ENCODE measurements at regions not wholly inside any gene's neighbourhood (a gene's known extent, or its start where the extent isn't known, plus 50 kb on each side); places are given as distances from the start of the nearest gene placed in this dataset.

DNA sequence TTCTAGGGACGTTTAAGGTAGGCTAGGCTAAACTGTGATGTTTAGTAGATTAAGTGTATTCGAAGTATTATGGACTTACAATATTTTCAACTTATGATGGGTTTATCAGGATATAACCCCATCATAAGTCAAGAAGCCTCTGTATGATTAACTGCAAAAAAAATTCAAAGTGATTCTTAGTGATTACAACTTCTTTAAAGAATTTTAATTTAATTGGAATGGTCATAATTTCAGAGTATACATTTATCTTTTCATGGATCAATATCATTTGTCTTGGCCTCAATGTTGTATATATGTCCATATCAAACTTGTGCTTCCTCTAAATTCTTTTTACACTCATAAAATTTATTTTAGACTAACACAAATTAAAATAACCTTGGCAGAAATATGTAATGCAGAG, 183.3 kb upstream of the LRP1B start:
- Histone ChIP-seq H3K4me2 (replicated peaks; ENCODE audit: low read depth, low read length, poor library complexity, severe bottlenecking) (no peak overlapping the region), H3K9me3 (ENCODE audit: control extremely low read depth in 1 of 3, control insufficient read depth in 2 of 3, insufficient read depth in 1 of 3, low read length in 2 of 3) (peaks cover 0 to 8% (median 2%) of the 10 kb centered on the region in 3 donors), H3K9ac (ENCODE audit: low read length) (no peak overlapping the region), H3K27me3 (replicated peaks in 1 of 4; ENCODE audit: control extremely low read depth in 1 of 4, control insufficient read depth in 3 of 4, insufficient read depth in 4 of 4, low read length in 3 of 4) (no peaks in the 10 kb centered on the region), H3K4me1 (ENCODE audit: control insufficient read depth in 2 of 2, insufficient read depth in 2 of 2, low read length in 2 of 2) (no peaks in the 10 kb centered on the region), H2AFZ (ENCODE audit: insufficient read depth, low read depth, low read length, poor library complexity, severe bottlenecking) (no peak overlapping the region), H4K20me1 (ENCODE audit: control insufficient read depth, insufficient read depth, low read length, poor library complexity, severe bottlenecking) (no peaks in the 10 kb centered on the region), H3K4me3 (ENCODE audit: control extremely low read depth in 1 of 5, extremely low read depth in 1 of 5, insufficient read depth in 1 of 5, low read depth in 2 of 5, low read length in 4 of 5) (no peak overlapping the region), H3K36me3 (replicated peaks in 1 of 2; ENCODE audit: control extremely low read depth in 1 of 2, control insufficient read depth in 1 of 2, extremely low read depth in 1 of 2, insufficient read depth in 2 of 2, low read length in 1 of 2) (no peaks in the 10 kb centered on the region), H3K79me2 (ENCODE audit: control insufficient read depth, insufficient read depth, low read length) (no peaks in the 10 kb centered on the region), H3K27ac (ENCODE audit: low read length in 2 of 2) (no peak overlapping the region)
- no CpG with 5 or more reads among the region's 2 CpGs for WGBS (ENCODE audit: insufficient coverage)
- DNase-seq (no peak), ATAC-seq (ENCODE audit: low read depth) (no peak)
- H3K27me3 Mint-ChIP-seq, result no peaks in the 10 kb centered on the region
- POLR2A ChIA-PET, result no interaction called here
- H3K27ac Mint-ChIP-seq, result no peak overlapping the region
- peaks cover 5% of the 10 kb centered on the region for H3K9me3 Mint-ChIP-seq (ENCODE audit: insufficient read depth)
- no peaks in the 10 kb centered on the region for H3K4me1 Mint-ChIP-seq
- TF ChIP-seq CTCF (IDR thresholded peaks at IDR 0.05), result no peak
- intact Hi-C loops (cut with micrococcal nuclease), result no loop called here
- CTCF ChIA-PET, result no interaction called here
- no peak overlapping the region for H3K4me3 Mint-ChIP-seq

GRCh38 chr2:142310530-142310929, 179.7 kb upstream of the LRP1B start:
- H3K4me1 Mint-ChIP-seq, result no peaks in the 10 kb centered on the region
- ChIA-PET CTCF (no interaction called here), POLR2A (interaction anchor here (0.6 kb wide), 1 partner anchor 94 kb away, joined by 11 read pairs; no protein-coding TSS in a partner anchor)

More at GRCh38 chr2:142310530-142310929, 179.7 kb upstream of the LRP1B start:
- intact Hi-C loops (cut with micrococcal nuclease), result no loop called here
- no peak overlapping the region for H3K4me3 Mint-ChIP-seq
- Histone ChIP-seq H3K4me3 (ENCODE audit: control extremely low read depth in 1 of 5, extremely low read depth in 1 of 5, insufficient read depth in 1 of 5, low read depth in 2 of 5, low read length in 4 of 5) (no peak overlapping the region), H4K20me1 (ENCODE audit: control insufficient read depth, insufficient read depth, low read length, poor library complexity, severe bottlenecking) (no peaks in the 10 kb centered on the region), H3K79me2 (ENCODE audit: control insufficient read depth, insufficient read depth, low read length) (no peaks in the 10 kb centered on the region), H3K4me2 (replicated peaks; ENCODE audit: low read depth, low read length, poor library complexity, severe bottlenecking) (no peak overlapping the region), H3K27ac (ENCODE audit: low read length in 2 of 2) (no peak overlapping the region), H3K9me3 (ENCODE audit: control extremely low read depth in 1 of 3, control insufficient read depth in 2 of 3, insufficient read depth in 1 of 3, low read length in 2 of 3) (peaks cover 0 to 8% (median 2%) of the 10 kb centered on the region in 3 donors), H3K4me1 (ENCODE audit: control insufficient read depth in 2 of 2, insufficient read depth in 2 of 2, low read length in 2 of 2) (no peaks in the 10 kb centered on the region), H3K27me3 (replicated peaks in 1 of 4; ENCODE audit: control extremely low read depth in 1 of 4, control insufficient read depth in 3 of 4, insufficient read depth in 4 of 4, low read length in 3 of 4) (no peaks in the 10 kb centered on the region), H3K36me3 (replicated peaks in 1 of 2; ENCODE audit: control extremely low read depth in 1 of 2, control insufficient read depth in 1 of 2, extremely low read depth in 1 of 2, insufficient read depth in 2 of 2, low read length in 1 of 2) (no peaks in the 10 kb centered on the region), H2AFZ (ENCODE audit: insufficient read depth, low read depth, low read length, poor library complexity, severe bottlenecking) (no peak overlapping the region), H3K9ac (ENCODE audit: low read length) (no peak overlapping the region)
- no peaks in the 10 kb centered on the region for H3K27me3 Mint-ChIP-seq
- H3K9me3 Mint-ChIP-seq (ENCODE audit: insufficient read depth), result peaks cover 5% of the 10 kb centered on the region
- DNase-seq (no peak), ATAC-seq (ENCODE audit: low read depth) (no peak)
- TF ChIP-seq EZH2 (IDR thresholded peaks at IDR 0.05; ENCODE audit: borderline replicate concordance, insufficient read depth, low read depth, low read length, poor library complexity, severe bottlenecking) (no peak), CTCF (IDR thresholded peaks at IDR 0.05) (no peak)
- H3K27ac Mint-ChIP-seq, result no peak overlapping the region

All from B cell (primary cell).